ENCODE measurements at regions not wholly inside any gene's neighbourhood (a gene's known extent, or its start where the extent isn't known, plus 50 kb on each side); places are given as distances from the start of the nearest gene placed in this dataset.

DNA sequence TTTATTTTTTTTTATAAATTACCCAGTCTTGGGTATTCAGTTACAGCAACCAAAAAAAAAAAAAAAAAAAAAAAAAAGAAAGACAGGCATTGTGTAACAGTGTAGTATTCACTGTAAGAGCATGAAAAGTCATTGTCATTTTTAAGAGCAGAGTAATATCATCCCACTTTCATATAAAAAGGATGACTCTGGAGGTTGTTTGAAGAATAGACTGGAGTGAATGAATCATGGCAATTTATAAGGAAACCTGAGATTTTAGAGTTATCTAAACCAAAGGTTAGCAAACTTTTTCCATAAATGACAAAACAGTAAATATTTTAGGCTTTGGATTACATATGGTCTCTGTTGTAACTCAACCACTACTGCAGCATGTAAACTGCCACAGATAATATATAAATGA lies 794.9 kb downstream of the NTRK3 start:
- no peak for DNase-seq (ENCODE audit: low spot score)

DNA sequence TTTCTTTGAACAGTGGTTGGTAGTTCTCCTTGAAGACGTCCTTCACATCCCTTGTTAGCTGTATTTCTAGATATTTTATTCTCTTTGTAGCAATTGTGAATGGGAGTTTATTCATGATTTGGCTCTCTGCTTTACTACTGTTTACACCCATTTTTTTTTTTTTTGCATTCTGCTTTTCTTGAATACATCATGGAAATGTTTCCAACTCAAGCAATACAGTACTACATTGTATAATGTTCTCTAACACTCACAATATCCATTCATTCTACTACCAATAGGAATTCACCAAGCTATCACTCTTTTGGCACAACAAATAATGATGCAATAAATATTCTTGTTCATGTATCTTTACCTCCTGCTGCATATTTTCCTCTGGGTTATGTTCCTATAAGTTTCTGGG lies 801.7 kb downstream of the NTRK3 start:
- ATAC-seq (ENCODE audit: low FRiP score) = no peak
- DNase-seq (ENCODE audit: low spot score) = no peak
- TF ChIP-seq, protein P1, sequence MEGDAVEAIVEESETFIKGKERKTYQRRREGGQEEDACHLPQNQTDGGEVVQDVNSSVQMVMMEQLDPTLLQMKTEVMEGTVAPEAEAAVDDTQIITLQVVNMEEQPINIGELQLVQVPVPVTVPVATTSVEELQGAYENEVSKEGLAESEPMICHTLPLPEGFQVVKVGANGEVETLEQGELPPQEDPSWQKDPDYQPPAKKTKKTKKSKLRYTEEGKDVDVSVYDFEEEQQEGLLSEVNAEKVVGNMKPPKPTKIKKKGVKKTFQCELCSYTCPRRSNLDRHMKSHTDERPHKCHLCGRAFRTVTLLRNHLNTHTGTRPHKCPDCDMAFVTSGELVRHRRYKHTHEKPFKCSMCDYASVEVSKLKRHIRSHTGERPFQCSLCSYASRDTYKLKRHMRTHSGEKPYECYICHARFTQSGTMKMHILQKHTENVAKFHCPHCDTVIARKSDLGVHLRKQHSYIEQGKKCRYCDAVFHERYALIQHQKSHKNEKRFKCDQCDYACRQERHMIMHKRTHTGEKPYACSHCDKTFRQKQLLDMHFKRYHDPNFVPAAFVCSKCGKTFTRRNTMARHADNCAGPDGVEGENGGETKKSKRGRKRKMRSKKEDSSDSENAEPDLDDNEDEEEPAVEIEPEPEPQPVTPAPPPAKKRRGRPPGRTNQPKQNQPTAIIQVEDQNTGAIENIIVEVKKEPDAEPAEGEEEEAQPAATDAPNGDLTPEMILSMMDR (IDR thresholded peaks at IDR 0.05) = no peak

More for the DNA sequence above, 794.9 kb downstream of the NTRK3 start:
- no peak for ATAC-seq (ENCODE audit: low FRiP score)
- TF ChIP-seq, protein P1 (IDR thresholded peaks at IDR 0.05) = no peak

DNA sequence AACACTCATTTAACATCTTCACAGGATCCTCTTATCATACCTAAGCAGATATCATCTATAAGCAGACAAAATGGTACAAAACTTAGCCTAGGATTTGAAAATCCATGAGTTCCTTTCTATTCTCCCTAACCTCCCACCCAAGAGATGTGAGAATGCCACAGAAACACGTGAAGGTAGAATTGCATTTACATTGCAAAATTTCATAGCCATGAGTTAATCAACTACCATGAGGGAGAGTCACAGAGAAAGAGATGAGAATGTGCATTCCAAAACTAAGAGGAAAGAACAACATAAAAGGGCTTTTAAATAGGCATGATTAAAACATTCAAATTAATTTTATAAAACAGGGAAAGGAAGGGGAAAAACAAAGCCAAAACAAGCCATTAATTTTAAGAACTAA lies 806.2 kb downstream of the NTRK3 start:
- TF ChIP-seq, protein P1 (IDR thresholded peaks at IDR 0.05) = no peak
- no peak for DNase-seq (ENCODE audit: low spot score)
- no peak for ATAC-seq (ENCODE audit: low FRiP score)

DNA sequence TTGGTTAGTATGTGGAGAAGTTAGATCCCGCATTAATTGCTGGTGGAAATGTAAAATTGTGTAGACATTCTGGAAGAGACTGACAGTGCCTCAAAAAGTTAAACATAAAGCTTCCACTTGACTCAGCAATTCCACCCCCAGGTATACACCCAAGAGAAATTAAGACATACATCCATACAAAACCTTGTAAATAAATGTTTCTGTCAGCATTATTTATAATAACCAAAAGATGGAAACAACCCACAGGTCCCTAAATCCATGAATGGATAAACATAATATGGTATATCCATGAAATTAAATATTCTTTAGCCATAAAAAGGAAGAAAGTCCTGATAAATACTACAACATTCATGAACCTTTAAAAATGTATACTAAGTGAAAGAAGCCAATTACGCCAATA lies 817.4 kb downstream of the NTRK3 start:
- TF ChIP-seq, protein P1 (IDR thresholded peaks at IDR 0.05) = no peak
- DNase-seq (ENCODE audit: low spot score) = no peak
- no peak for ATAC-seq (ENCODE audit: low FRiP score)

DNA sequence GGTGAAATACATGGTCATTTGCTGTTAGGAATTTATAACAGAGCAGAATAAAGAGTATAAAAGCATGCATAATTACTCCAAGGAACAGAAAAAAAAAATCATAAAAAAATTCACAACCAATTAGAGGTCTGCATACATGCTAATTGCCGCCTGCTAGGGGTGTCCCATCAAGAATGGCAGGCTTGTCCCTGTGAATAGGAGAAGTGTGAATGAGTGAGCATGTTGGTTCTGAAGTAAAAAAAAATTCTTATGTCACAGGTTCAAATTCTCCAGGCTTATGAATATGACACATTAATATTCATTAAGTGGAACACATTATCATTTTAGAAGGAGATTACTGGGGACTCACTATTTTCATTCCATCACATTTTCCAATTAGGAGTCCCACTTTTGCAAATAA lies 822.7 kb downstream of the NTRK3 start:
- DNase-seq (ENCODE audit: low spot score) (no peak), ATAC-seq (ENCODE audit: low FRiP score) (no peak)
- TF ChIP-seq, protein P1 (IDR thresholded peaks at IDR 0.05) = no peak

DNA sequence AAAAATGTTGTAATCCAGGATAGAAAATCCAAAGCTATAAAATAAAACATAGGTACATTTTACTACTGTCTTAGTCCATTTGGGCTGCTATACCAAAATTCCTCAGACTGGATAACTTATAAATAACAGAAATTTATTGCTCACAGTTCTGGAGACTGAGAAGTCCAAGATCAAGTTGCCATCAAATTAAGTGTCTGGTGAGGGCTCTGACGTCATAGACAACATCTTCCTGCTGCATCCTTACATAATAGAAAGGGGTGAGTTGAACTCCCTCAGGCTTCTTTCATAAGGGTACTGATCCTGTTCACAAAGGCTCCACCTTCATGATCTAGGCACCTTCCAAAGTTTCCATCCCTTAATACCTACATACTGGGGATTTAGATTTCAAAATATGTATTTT lies 826.8 kb downstream of the NTRK3 start:
- no peak for ATAC-seq (ENCODE audit: low FRiP score)
- TF ChIP-seq, protein P1 (IDR thresholded peaks at IDR 0.05) = no peak
- DNase-seq (ENCODE audit: low spot score) = no peak

DNA sequence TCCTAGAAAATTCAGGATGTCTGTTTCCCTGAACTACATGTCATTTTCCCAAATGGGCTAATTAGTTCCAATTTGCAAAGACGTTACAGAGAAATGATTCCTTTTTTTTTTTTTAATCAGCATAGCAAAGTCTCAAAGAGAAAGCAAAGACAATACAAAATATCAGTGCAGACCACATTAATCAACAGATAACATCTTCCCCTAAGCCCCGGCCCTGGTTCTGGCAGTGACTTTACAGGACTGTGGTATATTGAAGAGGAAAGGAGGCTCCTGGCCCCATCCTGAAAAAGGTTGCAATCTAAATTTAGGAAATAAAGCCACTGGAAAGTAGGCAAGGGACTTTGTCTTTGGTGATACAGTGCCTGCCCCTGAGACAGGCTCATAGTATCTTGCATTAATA lies 836.5 kb downstream of the NTRK3 start:
- TF ChIP-seq, protein P1 (IDR thresholded peaks at IDR 0.05) = no peak
- no peak for DNase-seq (ENCODE audit: low spot score)
- ATAC-seq (ENCODE audit: low FRiP score) = no peak

Measured in omental fat pad (tissue), 3 donors.